HEK293 (cell line): ENCODE measurements at regions not wholly inside any gene's neighbourhood (a gene's known extent, or its start where the extent isn't known, plus 50 kb on each side); places are given as distances from the start of the nearest gene placed in this dataset.

Source experiments
- CTCF ChIA-PET: fragments of 350-600 bp; formaldehyde crosslinking; extraction: SDS; loops from one replicate; lab custom pipeline; 2021; ENCODE audit warnings: antibody characterized with exemption; lab: Yijun Ruan, JAX
- POLR2A ChIA-PET: fragments of 300-600 bp; formaldehyde crosslinking; extraction: SDS; loops from one replicate; lab custom pipeline; 2020; ENCODE audit warnings: antibody characterized with exemption, inconsistent platforms; lab: Yijun Ruan, JAX
- H3K27ac ChIP-seq: fragments of 200-500 bp; sonication (Bioruptor generic); 2 replicates; pipeline ENCODE4 v1.5.1; 2014; ENCODE audit warnings: low read depth, low read length, control low read depth, inconsistent platforms; ENCODE audit errors: extremely low read depth
- H3K36me3 ChIP-seq, 2 experiments: fragments of 200-500 bp in 1 of 2; sonication (Bioruptor generic) in 1 of 2; 1 replicate in 1 of 2; 2 replicates in 1 of 2; pipeline ENCODE4 v1.5.1; 2014 to 2017; ENCODE audit warnings: inconsistent platforms in 2 of 2, low read length in 2 of 2; ENCODE audit not compliant: control insufficient read depth in 2 of 2, insufficient read depth in 1 of 2
- H3K4me1 ChIP-seq: fragments of 200-500 bp; sonication (Bioruptor generic); 2 replicates; pipeline ENCODE4 v1.5.1; 2014; ENCODE audit warnings: mild to moderate bottlenecking, low read length, inconsistent platforms; ENCODE audit not compliant: control insufficient read depth, insufficient read depth
- H3K4me3 ChIP-seq: 2 replicates; pipeline ENCODE4 v1.5.1; 2011; ENCODE audit warnings: low read depth, mild to moderate bottlenecking, control low read depth, low read length, moderate library complexity
- H3K9me3 ChIP-seq: fragments of 200-500 bp; sonication (Bioruptor generic); 2 replicates; pipeline ENCODE4 v1.5.1; 2014; ENCODE audit warnings: low read depth, low read length, inconsistent platforms; ENCODE audit not compliant: control insufficient read depth, insufficient read depth
- GLIS1 ChIP-seq: fragments of 450-650 bp; formaldehyde crosslinking; IDR thresholded peaks from 2 replicates; pipeline ENCODE4 v1.5.1; 2016; ENCODE audit warnings: missing biosample characterization, missing genetic modification characterization
- IKZF3 ChIP-seq: fragments of 450-650 bp; IDR thresholded peaks from 2 replicates; pipeline ENCODE4 v1.5.0; 2018; ENCODE audit warnings: missing biosample characterization, mild to moderate bottlenecking, missing genetic modification characterization, moderate library complexity
- KLF1 ChIP-seq: fragments of 450-650 bp; formaldehyde crosslinking; IDR thresholded peaks from 2 replicates; pipeline ENCODE4 v1.5.1; 2016; ENCODE audit warnings: missing biosample characterization, missing genetic modification characterization
- MYNN ChIP-seq: fragments of 450-650 bp; formaldehyde crosslinking; IDR thresholded peaks from 2 replicates; pipeline ENCODE4 v1.5.1; 2016; ENCODE audit warnings: missing biosample characterization, missing genetic modification characterization, borderline replicate concordance
- PRDM1 ChIP-seq: fragments of 450-650 bp; formaldehyde crosslinking; IDR thresholded peaks from 2 replicates; pipeline ENCODE4; 2016; ENCODE audit warnings: missing biosample characterization, missing genetic modification characterization
- YY1 ChIP-seq: fragments of 450-650 bp; formaldehyde crosslinking; IDR thresholded peaks from 2 replicates; pipeline ENCODE4 v1.5.1; 2018; ENCODE audit warnings: missing biosample characterization, missing genetic modification characterization
- ZFHX2 ChIP-seq: fragments of 450-650 bp; formaldehyde crosslinking; conservative IDR thresholded peaks from 2 replicates; pipeline ENCODE4 v1.5.1; 2016; ENCODE audit warnings: missing biosample characterization, missing genetic modification characterization
- ZFP3 ChIP-seq: fragments of 450-650 bp; formaldehyde crosslinking; IDR thresholded peaks from 2 replicates; pipeline ENCODE4 v1.5.1; 2016; ENCODE audit warnings: low read depth, missing biosample characterization, missing genetic modification characterization
- ZNF133 ChIP-seq: fragments of 450-650 bp; formaldehyde crosslinking; IDR thresholded peaks from 2 replicates; pipeline ENCODE4 v1.5.1; 2016; ENCODE audit warnings: missing biosample characterization, missing genetic modification characterization
- ZNF157 ChIP-seq: fragments of 450-650 bp; formaldehyde crosslinking; IDR thresholded peaks from 2 replicates; pipeline ENCODE4 v1.5.1; 2016; ENCODE audit warnings: missing biosample characterization, missing genetic modification characterization
- ZNF174 ChIP-seq: fragments of 450-650 bp; formaldehyde crosslinking; IDR thresholded peaks from 2 replicates; pipeline ENCODE4 v1.5.0; 2017; ENCODE audit warnings: missing biosample characterization, mild to moderate bottlenecking, missing genetic modification characterization
- ZNF311 ChIP-seq: fragments of 450-650 bp; formaldehyde crosslinking; IDR thresholded peaks from 2 replicates; pipeline ENCODE4 v1.5.1; 2017; ENCODE audit warnings: missing biosample characterization, missing genetic modification characterization, borderline replicate concordance
- ZNF423 ChIP-seq: fragments of 450-650 bp; formaldehyde crosslinking; IDR thresholded peaks from 2 replicates; pipeline ENCODE4 v1.5.1; 2016; ENCODE audit warnings: missing biosample characterization, missing genetic modification characterization
- ZNF426 ChIP-seq: fragments of 450-650 bp; formaldehyde crosslinking; IDR thresholded peaks from 2 replicates; pipeline ENCODE4 v1.5.1; 2017; ENCODE audit warnings: missing biosample characterization, missing genetic modification characterization, mild to moderate bottlenecking, inconsistent platforms, moderate library complexity
- ZNF473 ChIP-seq: fragments of 450-650 bp; formaldehyde crosslinking; IDR thresholded peaks from 2 replicates; pipeline ENCODE4 v1.5.1; 2017; ENCODE audit warnings: missing biosample characterization, missing genetic modification characterization
- ZNF501 ChIP-seq: fragments of 450-650 bp; formaldehyde crosslinking; IDR thresholded peaks from 2 replicates; pipeline ENCODE4 v1.5.1; 2016; ENCODE audit warnings: missing biosample characterization, missing genetic modification characterization
- ZNF510 ChIP-seq: fragments of 450-650 bp; formaldehyde crosslinking; IDR thresholded peaks from 2 replicates; pipeline ENCODE4 v1.5.1; 2018; ENCODE audit warnings: mild to moderate bottlenecking, missing genetic modification characterization, missing biosample characterization; ENCODE audit not compliant: insufficient replicate concordance
- ZNF610 ChIP-seq: fragments of 450-650 bp; formaldehyde crosslinking; IDR thresholded peaks from 2 replicates; pipeline ENCODE4 v1.5.1; 2016; ENCODE audit warnings: missing biosample characterization, missing genetic modification characterization, borderline replicate concordance
- ZNF701 ChIP-seq: fragments of 450-650 bp; formaldehyde crosslinking; IDR thresholded peaks from 2 replicates; pipeline ENCODE4 v1.5.1; 2016; ENCODE audit warnings: missing biosample characterization, missing genetic modification characterization
- ZNF777 ChIP-seq: fragments of 450-650 bp; formaldehyde crosslinking; IDR thresholded peaks from 2 replicates; pipeline ENCODE4 v1.5.1; 2017; ENCODE audit warnings: missing biosample characterization, missing genetic modification characterization, borderline replicate concordance
- TF ChIP-seq, protein P1 (sequence below): IDR thresholded peaks from 2 replicates; pipeline ENCODE4 v1.6.1; 2011; ENCODE audit warnings: mild to moderate bottlenecking, low read depth, low read length, borderline replicate concordance
- TF ChIP-seq, protein P2 (sequence below): fragments of 450-650 bp; formaldehyde crosslinking; IDR thresholded peaks from 2 replicates; pipeline ENCODE4 v1.5.1; 2016; ENCODE audit warnings: missing biosample characterization, missing genetic modification characterization
- TF ChIP-seq, protein P3 (sequence below): fragments of 450-650 bp; formaldehyde crosslinking; IDR thresholded peaks from 2 replicates; pipeline ENCODE4 v1.5.0; 2017; ENCODE audit warnings: missing biosample characterization, missing genetic modification characterization, borderline replicate concordance
- TF ChIP-seq, protein P4 (sequence below): fragments of 450-650 bp; formaldehyde crosslinking; conservative IDR thresholded peaks from 2 replicates; pipeline ENCODE4 v1.5.1; 2016; ENCODE audit warnings: low read depth, missing biosample characterization, missing genetic modification characterization

DNA sequence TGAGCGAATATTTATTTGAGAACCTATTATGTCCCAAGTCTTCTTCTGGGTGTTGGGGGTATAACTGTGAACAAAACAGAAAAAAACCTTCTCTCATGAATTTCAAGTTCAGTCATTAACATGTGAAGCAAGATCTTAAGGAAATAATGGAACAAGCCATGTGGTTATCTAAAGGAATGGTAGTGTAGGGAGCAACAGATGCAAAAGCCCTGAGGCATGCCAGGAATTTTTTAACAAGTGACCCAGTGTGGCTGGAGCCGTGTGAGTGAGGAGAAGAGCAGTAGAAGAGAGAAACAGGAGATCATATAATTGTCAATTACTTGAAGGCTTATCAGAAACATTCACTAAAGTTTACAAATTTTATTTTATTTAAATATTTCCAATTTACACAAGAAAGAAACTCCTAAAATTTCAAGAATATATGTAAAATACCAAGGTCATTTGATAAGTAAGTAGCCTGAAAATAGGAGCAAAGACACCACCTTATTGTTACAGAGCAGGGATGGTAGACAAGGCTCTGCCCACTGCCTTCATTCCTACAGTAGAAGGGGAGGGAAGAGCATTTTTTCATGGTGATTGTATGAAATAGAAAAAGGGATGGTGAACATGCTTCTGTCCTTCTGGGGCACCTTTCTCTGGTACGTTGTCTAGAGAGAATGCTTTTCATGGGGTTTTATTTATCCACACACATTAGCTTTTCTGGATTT lies 345.1 kb downstream of the PLOD2 start:
- Histone ChIP-seq H3K27ac (no peak overlapping the region), H3K4me1 (no peaks in the 10 kb centered on the region), H3K36me3 (no peaks in the 10 kb centered on the region), H3K4me3 (no peak overlapping the region), H3K9me3 (no peaks in the 10 kb centered on the region)
- POLR2A ChIA-PET: no interaction called here
- CTCF ChIA-PET: no interaction called here
- no peak for TF ChIP-seq ZNF311 (tag by site-specific recombination)
- TF ChIP-seq ZNF133 (tag by site-specific recombination): no peak
- no peak for TF ChIP-seq YY1 (tag by site-specific recombination)
- TF ChIP-seq ZNF426 (tag by site-specific recombination): no peak

DNA sequence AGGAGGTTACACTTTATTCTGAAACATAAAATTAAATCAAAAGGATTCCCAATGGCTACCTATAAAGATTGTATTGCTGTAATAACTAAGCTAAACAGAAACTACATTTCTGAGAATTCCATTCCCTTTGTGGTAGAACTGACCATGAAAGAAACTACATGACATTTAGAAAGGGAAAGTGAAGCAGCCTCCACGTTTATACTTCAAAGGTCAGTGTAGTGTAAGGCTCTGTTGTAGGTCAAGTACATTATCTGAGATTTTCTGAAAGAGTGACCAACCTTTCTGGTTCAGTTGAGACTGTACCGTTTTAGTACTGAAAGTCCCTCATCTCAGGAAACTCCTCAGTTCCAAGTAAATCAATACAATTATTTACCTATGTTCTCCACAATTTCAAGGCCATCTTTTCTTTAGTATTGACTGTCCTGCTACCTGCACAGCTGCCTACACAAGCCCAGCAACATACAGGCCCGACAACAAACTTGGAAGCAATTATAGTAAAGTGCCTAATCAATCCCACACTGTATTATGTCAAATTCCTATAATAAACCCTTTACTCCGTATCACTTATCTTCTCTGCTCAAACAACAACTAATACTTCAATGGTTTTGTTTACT lies 343.0 kb downstream of the PLOD2 start:
- no peak overlapping the region for H3K27ac ChIP-seq
- POLR2A ChIA-PET: no interaction called here
- H3K4me3 ChIP-seq: no peak overlapping the region
- TF ChIP-seq PRDM1 (no peak), ZNF473 (no peak), ZNF510 (no peak), ZNF610 (tag by site-specific recombination) (no peak), ZFP3 (tag by site-specific recombination) (no peak), ZFHX2 (tag by site-specific recombination) (no peak), KLF1 (tag by site-specific recombination) (no peak), GLIS1 (tag by site-specific recombination) (no peak), ZNF701 (tag by site-specific recombination) (no peak), ZNF423 (tag by site-specific recombination) (no peak), IKZF3 (no peak), MYNN (tag by site-specific recombination) (no peak), ZNF157 (no peak), ZNF501 (tag by site-specific recombination) (no peak), ZNF777 (no peak), ZNF174 (tag by site-specific recombination) (no peak)
- TF ChIP-seq, protein P1, sequence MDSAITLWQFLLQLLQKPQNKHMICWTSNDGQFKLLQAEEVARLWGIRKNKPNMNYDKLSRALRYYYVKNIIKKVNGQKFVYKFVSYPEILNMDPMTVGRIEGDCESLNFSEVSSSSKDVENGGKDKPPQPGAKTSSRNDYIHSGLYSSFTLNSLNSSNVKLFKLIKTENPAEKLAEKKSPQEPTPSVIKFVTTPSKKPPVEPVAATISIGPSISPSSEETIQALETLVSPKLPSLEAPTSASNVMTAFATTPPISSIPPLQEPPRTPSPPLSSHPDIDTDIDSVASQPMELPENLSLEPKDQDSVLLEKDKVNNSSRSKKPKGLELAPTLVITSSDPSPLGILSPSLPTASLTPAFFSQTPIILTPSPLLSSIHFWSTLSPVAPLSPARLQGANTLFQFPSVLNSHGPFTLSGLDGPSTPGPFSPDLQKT: no peak
- TF ChIP-seq, protein P2, sequence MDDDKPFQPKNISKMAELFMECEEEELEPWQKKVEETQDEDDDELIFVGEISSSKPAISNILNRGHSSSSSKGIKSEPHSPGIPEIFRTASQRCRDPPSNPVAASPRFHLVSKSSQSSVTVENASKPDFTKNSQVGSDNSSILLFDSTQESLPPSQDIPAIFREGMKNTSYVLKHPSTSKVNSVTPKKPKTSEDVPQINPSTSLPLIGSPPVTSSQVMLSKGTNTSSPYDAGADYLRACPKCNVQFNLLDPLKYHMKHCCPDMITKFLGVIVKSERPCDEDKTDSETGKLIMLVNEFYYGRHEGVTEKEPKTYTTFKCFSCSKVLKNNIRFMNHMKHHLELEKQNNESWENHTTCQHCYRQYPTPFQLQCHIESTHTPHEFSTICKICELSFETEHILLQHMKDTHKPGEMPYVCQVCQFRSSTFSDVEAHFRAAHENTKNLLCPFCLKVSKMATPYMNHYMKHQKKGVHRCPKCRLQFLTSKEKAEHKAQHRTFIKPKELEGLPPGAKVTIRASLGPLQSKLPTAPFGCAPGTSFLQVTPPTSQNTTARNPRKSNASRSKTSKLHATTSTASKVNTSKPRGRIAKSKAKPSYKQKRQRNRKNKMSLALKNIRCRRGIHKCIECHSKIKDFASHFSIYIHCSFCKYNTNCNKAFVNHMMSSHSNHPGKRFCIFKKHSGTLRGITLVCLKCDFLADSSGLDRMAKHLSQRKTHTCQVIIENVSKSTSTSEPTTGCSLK (tag by site-specific recombination): no peak
- TF ChIP-seq, protein P3, sequence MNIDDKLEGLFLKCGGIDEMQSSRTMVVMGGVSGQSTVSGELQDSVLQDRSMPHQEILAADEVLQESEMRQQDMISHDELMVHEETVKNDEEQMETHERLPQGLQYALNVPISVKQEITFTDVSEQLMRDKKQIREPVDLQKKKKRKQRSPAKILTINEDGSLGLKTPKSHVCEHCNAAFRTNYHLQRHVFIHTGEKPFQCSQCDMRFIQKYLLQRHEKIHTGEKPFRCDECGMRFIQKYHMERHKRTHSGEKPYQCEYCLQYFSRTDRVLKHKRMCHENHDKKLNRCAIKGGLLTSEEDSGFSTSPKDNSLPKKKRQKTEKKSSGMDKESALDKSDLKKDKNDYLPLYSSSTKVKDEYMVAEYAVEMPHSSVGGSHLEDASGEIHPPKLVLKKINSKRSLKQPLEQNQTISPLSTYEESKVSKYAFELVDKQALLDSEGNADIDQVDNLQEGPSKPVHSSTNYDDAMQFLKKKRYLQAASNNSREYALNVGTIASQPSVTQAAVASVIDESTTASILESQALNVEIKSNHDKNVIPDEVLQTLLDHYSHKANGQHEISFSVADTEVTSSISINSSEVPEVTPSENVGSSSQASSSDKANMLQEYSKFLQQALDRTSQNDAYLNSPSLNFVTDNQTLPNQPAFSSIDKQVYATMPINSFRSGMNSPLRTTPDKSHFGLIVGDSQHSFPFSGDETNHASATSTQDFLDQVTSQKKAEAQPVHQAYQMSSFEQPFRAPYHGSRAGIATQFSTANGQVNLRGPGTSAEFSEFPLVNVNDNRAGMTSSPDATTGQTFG (tag by site-specific recombination): no peak
- TF ChIP-seq, protein P4, sequence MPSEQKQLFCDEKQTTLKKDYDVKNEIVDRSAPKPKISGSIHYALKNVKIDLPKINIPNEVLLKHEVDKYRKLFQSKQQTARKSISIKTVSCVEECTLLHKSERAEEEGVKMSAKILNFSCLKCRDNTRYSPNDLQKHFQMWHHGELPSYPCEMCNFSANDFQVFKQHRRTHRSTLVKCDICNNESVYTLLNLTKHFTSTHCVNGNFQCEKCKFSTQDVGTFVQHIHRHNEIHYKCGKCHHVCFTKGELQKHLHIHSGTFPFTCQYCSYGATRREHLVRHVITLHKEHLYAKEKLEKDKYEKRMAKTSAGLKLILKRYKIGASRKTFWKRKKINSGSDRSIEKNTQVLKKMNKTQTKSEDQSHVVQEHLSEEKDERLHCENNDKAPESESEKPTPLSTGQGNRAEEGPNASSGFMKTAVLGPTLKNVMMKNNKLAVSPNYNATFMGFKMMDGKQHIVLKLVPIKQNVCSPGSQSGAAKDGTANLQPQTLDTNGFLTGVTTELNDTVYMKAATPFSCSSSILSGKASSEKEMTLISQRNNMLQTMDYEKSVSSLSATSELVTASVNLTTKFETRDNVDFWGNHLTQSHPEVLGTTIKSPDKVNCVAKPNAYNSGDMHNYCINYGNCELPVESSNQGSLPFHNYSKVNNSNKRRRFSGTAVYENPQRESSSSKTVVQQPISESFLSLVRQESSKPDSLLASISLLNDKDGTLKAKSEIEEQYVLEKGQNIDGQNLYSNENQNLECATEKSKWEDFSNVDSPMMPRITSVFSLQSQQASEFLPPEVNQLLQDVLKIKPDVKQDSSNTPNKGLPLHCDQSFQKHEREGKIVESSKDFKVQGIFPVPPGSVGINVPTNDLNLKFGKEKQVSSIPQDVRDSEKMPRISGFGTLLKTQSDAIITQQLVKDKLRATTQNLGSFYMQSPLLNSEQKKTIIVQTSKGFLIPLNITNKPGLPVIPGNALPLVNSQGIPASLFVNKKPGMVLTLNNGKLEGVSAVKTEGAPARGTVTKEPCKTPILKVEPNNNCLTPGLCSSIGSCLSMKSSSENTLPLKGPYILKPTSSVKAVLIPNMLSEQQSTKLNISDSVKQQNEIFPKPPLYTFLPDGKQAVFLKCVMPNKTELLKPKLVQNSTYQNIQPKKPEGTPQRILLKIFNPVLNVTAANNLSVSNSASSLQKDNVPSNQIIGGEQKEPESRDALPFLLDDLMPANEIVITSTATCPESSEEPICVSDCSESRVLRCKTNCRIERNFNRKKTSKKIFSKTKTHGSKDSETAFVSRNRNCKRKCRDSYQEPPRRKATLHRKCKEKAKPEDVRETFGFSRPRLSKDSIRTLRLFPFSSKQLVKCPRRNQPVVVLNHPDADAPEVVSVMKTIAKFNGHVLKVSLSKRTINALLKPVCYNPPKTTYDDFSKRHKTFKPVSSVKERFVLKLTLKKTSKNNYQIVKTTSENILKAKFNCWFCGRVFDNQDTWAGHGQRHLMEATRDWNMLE (tag by site-specific recombination): no peak
- TF ChIP-seq, all 188 proteins: peak for 0
- CTCF ChIA-PET: no interaction called here
- Histone ChIP-seq H3K9me3 (no peaks in the 10 kb centered on the region), H3K4me1 (no peaks in the 10 kb centered on the region), H3K36me3 (no peaks in the 10 kb centered on the region)
